Left renal pelvis (tissue), 4 donors: ENCODE measurements at regions not wholly inside any gene's neighbourhood (a gene's known extent, or its start where the extent isn't known, plus 50 kb on each side); places are given as distances from the start of the nearest gene placed in this dataset.

Source experiments
- DNase-seq, 4 donors: peaks; one replicate each; pipeline ENCODE4 v3.0.0-alpha.2; 2013; ENCODE audit warnings: low read depth in 4 of 4, low spot score in 3 of 4

DNA sequence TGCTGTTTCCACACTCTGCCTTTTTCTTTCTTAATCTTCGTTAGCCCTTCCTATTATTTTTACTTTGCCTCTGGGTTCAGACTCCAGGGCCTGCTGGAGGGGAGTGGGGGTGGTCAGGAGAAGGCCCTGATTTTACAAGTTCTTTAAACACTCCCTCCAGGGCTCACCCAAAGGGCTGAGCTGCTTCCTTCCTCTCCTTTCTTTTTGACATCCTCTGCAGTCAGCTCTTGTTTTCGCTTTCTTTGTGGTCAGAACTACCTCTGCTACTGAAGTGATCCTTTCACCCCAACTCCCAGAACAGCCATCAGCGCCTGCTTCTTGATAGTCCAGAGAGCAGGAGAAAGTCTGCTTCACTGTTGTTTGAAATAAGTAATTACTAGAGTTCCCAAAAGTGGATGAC lies 925.7 kb downstream of the EPHA4 start:
- no peak for DNase-seq

DNA sequence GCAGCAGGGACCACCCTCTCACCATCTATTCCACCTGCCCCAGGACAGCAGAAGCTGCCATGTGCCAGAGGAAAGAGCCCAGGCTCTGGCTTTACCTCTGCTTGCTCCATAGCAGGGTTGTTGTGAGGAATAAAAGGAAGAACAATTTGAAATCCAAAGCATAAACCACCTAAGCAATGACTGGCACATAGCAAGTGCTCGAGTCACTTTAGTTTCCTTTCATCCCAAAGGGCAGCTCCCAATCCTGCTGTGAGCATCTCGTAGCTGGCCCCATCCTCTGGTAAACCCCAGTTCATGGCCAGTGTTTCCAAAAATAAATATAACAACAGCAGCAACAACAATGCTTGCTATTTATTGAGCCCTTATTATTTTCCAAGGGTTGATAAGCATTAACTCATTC lies 923.5 kb downstream of the EPHA4 start:
- DNase-seq, result no peak

DNA sequence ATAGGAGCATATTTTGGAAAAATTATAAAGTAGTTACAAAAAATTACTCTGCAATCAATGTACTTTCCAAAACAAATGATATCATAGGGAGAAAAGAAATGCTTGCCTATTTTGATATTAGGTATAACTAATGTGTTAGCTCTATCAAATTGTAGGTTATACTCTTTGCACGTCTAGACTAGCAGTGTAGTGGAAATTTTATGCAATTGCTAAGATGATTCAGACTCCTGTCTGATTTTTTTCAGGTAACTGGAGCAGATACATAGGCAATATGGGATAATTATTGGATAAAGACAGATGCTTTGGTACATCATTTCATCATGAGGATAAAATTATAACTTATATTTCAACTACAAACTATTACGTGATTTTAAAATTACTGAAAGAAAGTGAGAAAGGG lies 918.3 kb downstream of the EPHA4 start:
- no peak for DNase-seq

DNA sequence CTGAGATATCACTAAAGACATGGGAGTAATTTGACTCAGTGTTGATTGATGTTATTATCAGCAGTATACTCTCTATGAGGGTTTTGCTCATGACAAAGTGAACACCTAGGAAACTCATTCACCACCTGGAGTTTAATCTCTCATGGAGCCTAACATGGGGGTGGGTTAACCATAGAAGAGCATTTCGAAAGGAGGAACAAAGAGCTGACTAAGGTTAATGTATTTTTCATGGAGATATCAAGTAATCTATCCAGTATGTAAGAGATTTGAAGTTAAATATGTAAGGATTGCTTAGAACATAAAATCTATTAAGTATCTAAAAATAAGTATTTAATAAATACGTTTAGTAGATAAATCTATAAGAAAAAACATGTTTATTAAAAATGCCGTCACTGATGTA lies 917.8 kb downstream of the EPHA4 start:
- no peak for DNase-seq

DNA sequence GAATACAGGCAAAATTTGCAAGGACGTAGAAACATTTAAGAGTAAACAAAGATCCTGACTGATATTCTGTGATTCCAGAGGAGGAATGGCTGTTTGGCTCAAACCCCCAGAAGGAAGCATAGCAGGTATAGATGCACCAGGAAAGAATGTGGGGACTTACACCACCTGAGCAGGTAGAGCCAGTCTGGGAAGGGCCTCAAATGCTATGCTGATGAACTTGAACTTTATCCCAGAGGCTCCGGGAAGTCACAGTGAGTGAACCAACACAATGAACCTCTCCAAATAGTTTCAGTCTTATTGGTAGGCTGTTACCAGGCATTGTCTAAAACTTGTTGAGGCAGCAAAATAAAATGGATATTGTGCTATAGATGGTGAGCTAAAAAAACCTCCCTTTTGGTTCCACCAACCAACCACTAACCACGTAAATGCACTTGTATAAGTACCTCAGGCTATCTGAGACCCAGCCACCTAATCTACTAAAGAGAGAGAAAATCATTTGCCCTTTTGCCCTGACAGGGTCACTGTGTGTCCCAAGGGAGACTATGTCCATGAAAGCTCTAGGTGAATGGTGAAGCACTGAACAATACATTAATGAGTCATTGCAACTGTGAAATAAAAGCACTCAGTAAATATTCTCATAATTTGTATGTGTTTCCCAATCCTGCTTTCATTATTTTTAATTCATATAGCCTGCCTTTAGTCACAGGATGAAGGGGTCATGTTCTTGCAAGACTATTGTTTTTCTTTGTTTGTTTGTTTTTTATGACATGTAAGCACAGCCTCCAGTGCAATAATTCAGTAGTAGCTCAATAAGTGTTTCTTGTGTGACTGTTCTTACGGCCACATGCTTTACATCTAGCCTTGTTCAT lies 911.6 kb downstream of the EPHA4 start:
- no peak for DNase-seq

DNA sequence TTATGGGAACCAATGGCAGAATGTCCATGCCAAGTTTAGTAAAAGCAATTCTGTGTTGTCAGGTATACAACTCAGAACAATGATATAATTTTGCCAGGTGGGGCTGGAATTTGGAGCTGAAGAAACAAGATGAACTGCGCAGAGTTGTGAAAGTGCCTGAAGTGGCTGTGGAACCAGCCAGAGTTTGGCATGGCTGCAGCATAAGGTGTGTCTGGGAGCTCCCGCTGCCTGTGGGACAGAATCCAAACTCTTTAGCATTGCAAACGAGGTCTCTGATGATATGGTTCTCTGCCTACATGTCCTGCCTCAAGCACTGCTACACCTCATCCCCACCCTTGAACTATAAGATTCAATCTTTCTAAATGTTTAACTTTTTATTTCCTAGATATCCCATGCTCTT lies 909.7 kb downstream of the EPHA4 start:
- DNase-seq, result no peak

DNA sequence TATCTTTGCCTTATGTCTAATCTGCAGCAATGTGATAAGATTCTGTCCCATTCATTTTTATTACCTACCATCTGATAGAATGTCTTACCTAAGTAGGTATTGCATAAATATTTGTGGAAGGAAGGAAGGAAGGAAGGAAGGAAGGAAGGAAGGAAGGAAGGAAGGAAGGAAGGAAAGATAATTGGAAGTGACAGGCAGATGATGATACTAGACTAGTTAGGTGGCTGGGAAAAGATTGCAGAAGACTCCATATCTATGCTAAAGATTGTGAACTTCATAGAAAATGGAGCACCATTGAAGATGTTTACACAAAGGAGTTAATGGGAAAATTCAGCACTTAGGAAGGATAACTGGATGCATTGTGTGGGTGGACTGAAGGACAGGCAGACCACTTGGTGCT lies 909.0 kb downstream of the EPHA4 start:
- DNase-seq, result no peak

DNA sequence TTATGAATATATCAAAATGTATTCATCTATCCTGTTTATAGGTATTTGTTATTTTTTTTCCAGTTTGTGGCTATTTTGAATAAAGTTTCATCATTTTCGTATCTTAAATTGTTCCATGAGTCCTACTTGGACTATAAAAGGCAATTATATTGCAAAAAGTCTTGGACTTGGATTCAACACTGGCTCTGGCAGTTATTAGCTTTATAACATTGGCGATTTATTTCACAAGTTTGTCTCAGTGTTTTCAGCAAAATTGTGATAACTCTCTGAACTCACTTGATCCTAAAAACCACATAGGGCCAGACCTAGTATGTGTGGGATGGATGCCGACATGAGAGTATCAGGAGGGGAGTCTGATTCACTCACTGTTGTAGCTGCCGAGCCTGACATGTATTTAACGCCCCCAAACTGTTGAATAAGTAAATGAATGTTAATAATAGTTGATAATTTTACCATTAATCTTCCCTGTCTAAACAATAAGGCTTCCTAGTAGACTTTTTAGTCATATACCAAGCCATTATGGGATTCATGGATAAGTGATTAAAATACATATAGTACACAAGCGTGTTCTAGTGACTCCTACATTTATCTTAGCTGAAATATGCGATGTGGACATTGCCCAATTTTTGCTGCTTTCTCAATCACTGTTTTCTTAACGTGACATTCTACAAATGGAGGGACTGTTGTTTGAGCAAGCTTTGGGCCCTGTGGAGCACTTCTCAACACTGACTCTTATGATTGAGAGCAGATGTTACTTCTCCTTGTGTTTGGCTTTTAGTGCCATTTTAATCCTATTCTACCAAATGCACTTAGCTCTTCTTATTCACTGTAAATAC lies 907.6 kb downstream of the EPHA4 start:
- DNase-seq, result no peak

DNA sequence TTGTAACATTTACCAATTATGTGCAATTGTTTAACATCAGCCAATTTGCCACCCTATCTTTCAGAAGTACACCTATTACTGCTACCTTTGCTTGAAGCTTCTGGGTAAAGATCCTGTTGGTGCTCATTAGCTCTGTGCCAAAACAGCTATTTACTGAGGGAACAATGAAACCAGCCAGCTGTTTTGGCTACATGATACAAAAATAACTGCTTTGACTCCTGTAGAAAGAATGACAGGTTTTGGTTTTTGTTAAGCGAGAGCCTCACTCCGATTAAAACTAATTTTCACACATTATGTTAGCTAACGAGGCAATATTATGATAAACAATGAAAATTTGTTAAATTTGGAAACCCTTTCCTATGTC lies 907.0 kb downstream of the EPHA4 start:
- no peak for DNase-seq

DNA sequence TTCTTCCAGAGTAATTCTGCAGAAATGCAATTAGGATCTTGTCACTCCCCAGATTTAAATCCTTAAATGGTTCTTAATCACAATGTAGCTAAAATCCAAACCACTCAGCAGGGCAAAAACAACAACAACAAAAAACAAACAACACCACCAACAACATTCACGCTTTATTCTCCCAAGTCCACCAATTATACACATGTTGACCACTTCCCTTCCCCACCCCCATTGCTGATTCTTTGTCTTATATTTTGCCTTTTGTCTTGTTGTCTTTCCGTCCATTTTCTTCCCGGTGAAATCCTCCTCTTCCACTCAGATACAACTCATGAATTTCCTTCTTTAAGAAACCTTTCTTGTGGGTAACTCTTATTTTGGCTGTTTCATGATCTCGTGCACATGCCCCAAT lies 902.8 kb downstream of the EPHA4 start:
- DNase-seq, result no peak

DNA sequence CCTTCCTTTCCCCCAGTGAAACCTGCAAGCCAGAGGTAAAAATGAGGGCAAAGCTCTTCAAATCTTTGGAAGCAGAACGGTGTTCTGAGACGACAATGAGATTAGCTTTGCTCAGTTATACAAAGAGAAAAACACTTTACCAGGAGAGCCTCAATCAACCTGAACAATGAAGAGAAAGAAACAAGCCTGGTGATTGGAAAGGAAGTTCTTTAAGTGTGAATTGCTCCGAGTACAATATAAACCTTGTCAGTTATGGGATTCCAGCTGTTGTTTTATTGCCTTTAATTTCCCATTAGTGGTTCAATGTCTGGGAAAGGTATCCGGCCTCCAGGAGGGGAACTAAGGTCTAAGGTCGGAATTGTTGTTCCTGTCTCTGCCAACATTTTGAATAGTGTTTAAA lies 901.6 kb downstream of the EPHA4 start:
- DNase-seq, result no peak

DNA sequence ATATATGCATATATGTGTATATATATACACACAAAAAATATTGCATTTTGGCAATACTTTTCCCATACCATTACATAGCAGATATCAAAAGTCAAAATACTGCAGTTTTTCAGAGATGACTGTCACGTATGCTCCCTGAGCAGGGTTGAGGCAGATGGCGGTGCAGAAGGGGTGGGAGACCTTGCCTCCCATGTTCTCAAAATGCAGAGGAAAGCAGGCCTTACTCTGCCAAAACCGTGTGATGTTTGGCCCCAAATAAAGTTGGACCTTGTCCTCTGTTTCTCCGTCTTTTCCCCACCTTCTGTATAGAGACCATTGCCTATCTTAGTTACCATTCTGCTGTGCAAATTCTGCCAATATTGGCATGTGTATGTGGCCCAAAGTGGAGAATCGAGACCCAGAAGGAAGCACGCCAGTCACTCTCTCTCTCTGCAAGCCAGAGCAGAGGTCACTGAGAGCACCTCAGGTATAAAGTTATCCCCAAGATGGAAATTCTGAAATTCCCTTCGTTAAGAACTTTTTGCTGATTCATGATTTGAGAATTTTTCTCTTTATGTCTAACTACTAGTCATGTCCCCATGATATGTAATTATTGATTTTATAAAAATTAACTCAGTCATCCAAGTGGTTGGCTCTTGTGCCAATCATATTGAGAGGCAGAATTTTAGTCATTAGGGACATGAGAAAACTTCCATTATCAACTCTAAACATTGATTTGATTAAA lies 898.8 kb downstream of the EPHA4 start:
- DNase-seq, result no peak

DNA sequence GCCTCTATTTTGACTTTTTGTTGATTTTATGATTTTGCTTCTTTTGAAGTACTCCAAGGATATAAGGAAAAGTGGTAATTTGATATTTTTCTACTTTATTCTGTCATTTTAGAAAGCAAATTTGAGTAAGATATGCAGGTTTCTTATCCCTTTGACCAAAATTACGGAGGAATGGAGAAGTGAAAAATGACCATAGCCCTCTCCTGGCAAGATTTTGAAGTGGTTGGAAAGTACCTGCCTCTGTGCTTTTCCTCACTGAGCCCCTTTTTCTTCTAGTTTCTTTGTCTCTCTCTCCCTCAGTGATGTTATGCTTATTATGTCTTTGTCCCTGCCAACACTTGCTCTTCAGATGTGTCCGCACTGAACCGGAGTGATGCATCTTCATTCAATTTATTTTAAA lies 898.1 kb downstream of the EPHA4 start:
- DNase-seq, result no peak

DNA sequence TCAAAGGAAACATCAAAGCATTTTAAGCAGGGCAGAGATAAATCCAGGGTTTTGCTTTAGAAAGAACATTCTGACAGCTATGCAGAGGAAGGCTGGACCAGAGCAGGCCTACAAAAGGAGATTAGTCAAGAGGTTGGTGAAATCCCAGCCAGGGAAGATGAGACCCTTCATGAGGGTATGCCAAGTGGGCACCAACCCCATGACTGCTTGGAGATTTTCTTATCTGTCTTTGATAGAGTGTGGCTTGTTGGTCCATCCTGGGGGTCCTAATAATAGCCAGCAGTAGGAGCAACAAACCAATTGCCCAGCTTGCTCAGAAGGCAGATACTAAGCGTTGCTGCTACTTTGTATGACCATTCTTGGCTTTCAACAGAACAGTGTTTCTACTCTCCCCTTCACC lies 895.4 kb downstream of the EPHA4 start:
- DNase-seq, result no peak

DNA sequence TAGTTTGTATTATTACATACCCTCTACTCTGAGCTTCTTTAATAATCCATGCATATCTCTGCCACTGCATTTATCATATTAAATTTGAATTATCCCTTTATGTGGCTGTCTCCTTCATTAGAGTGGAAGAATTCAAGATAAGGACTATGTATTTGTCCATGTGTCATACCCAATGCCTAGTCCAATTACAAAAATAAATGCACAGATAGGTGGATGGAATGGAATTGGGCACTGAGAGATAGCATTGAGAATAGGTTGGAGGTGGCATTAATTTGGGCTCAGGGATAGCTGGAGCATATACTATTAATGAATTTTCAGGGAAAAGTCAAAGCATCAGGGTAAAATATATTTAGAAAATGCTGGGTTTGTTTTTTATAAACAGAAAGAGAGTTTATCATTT lies 893.2 kb downstream of the EPHA4 start:
- no peak for DNase-seq

DNA sequence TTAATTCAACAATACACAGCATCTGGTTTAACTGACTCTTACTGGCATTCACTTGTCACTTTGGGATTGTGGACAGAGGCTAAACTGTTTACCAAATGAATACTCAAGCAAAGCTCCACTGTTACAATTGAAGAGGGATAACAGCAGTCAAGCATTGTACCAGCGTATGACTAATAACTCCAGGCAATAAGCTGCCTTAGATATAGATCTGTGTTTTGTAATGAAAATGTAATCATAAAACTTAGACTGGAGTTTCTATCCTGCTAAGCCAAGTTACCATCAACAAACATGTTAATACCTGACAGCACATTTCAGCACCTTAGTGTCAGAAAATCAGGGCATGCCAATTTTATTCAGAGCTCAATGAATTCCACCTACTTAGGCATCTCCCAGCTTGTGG lies 889.5 kb downstream of the EPHA4 start:
- no peak for DNase-seq

DNA sequence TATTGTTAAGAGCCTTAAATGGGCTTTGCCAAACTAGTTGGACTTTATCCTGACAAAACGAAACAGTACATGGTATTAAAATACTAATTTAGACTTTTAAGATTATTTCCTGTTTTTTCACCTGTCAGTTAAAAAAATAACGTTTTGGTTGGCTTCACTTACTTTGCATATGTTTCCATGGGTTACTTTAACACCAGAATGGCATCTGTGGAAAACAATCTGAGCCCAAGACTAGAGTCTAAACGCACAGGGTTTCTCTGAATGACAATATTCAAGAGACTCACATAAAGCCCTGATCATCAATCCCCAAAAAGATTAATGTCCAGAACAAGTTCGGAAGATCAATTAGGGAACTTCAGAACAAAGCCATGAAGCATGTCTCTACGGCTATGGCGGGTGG lies 888.0 kb downstream of the EPHA4 start:
- DNase-seq, result no peak

DNA sequence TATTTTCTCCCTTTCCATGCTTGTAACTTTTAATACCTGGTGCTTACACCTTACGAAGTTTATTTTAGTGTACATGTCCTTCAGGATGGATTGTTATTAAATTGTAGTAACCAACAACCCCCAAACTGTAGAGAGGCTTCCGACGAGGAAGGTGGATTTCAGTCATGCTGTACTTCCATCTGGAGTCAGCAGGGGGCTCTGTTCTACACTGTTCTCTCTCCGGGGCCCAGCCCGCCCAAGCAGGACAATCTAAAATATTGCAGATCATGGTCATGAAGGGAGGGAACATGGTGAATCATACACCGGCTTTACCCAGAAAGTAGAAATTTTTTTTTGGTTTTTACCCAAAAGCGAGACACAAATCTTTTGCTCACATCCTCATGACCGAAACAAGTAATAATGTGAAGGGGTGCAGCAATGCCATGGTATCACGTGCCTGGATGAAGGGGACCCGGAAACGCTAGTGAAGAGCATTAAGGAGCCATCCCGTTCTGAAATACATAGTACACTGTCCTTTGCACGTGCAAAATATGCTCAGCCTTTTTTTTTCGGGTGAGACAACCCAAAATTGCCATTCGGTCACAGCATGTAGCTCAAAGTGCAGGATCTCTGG lies 884.8 kb downstream of the EPHA4 start:
- peak in 3 of 4 donors; percentile 24 to 37 (median 35) for DNase-seq

DNA sequence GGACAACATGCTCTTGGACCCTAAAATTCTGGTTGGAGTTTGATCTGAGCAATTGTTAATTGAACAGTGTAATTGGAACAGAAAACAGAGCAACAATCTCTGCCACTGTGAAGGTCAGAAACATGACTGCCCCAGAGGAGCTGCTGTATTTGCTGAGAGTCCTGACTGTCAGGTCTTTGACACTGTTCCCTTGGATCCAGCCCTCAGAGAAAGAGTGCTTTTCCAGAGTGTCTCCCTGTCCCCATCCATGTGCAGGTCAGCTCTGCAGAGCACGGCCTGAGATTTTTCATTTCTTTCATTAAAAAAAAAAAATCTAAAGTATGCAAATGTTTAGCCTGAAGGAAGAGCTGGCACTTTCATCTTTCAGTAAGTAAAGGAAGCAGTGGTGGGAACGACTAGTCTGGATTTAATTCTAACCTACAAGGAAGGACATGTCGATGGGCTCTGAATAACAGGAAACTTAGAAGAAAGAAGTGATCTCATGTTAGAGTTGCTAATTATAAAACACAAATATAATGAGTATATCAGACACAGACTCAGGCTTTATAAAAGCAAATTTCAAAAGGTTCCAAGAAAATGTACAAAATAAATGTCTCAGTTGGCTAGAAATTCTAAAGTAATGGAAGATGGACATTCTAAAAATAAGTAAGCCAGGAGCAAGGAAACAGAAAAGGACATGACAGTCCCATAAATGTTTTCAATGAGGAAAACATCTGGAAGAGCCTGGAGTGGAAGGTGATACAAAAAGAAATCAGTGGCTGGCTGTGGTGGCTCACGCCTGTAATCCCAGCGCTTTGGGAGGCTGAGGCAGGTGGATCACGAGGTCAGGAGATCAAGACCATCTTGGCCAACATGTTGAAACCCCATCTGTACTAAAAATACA lies 876.5 kb downstream of the EPHA4 start:
- no peak for DNase-seq

DNA sequence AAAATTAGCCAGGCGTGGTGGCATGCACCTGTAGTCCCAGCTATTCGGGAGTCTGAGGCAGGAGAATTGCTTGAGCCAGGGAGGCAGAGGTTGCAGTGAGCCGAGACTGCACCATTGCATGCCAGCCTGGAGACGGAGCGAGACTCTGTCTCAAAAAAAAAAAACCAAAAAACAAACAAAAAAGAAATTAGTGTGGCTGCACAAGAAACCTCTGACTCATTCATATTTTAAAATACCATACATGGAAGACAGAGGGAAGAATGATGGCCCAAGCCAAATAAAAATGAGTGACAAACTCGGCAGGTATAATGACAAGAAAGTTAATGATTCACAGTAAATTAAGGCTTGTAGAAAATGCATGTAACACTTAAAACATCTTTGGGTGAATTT lies 875.8 kb downstream of the EPHA4 start:
- DNase-seq, result no peak
